A549 (cell line): ENCODE measurements at regions not wholly inside any gene's neighbourhood (a gene's known extent, or its start where the extent isn't known, plus 50 kb on each side); places are given as distances from the start of the nearest gene placed in this dataset.
A peak's percentile ranks its signal among the peaks of the same experiment; 100 is the strongest.

Source experiments
- ATAC-seq, 2 experiments: fragments of 200-7000 bp in 1 of 2; fragments of >200 bp in 1 of 2; cut with Nextera tagmentation in 1 of 2; cut with Tn5 transposase in 1 of 2; 3 replicates each; pipeline versions ENCODE4 v1.8.0 to v1.9.1; 2018 to 2020; ENCODE audit warnings: mild to moderate bottlenecking in 1 of 2, moderate library complexity in 1 of 2
- CTCF ChIA-PET: fragments of 300-600 bp; sonication (Branson Sonifier 250); formaldehyde crosslinking; extraction: SDS; loops from one replicate; lab custom pipeline; 2021; ENCODE audit warnings: antibody characterized with exemption, inconsistent platforms; lab: Yijun Ruan, JAX
- POLR2A ChIA-PET: fragments of 350-600 bp; formaldehyde crosslinking; extraction: SDS; loops from one replicate; lab custom pipeline; 2021; ENCODE audit warnings: antibody characterized with exemption, inconsistent platforms; lab: Yijun Ruan, JAX
- DNase-seq, 2 experiments: peaks; one replicate each; pipeline versions ENCODE4 v3.0.0 to v3.0.0-alpha.2; 2011 to 2016; ENCODE audit warnings: low read depth in 1 of 2, low spot score in 1 of 2
- FAIRE-seq: peaks from 2 replicates; lab custom pipeline; 2011; peaks lifted over from hg19 to GRCh38; lab: Jason Lieb, UNC
- H3K27ac ChIP-seq, 2 experiments: fragments of >200 bp; sonication (Bioruptor Twin); formaldehyde crosslinking; 3 replicates each; pipeline ENCODE4 v1.5.1; 2016 to 2017
- H3K4me1 ChIP-seq: fragments of >200 bp; sonication (Bioruptor Twin); formaldehyde crosslinking; 3 replicates; pipeline ENCODE4 v1.6.1; 2016
- H3K4me2 ChIP-seq: fragments of >200 bp; sonication (Bioruptor Twin); formaldehyde crosslinking; 3 replicates; pipeline ENCODE4 v1.6.1; 2016
- H3K4me3 ChIP-seq: fragments of >200 bp; sonication (Bioruptor Twin); formaldehyde crosslinking; 3 replicates; pipeline ENCODE4 v1.5.1; 2016
- H3K9me3 ChIP-seq: fragments of >200 bp; sonication (Bioruptor Twin); formaldehyde crosslinking; 3 replicates; pipeline ENCODE4 v1.6.1; 2016
- BHLHE40 ChIP-seq: IDR thresholded peaks from 2 replicates; pipeline ENCODE4 v1.6.1; 2012; ENCODE audit warnings: low read depth, low read length, inconsistent platforms
- CBX2 ChIP-seq: fragments of 200-600 bp; sonication (generic); IDR thresholded peaks from 2 replicates; pipeline ENCODE4 v1.6.1; 2016; ENCODE audit warnings: low read depth, mild to moderate bottlenecking, borderline replicate concordance
- CBX8 ChIP-seq: fragments of 200-600 bp; sonication (generic); IDR thresholded peaks from 2 replicates; pipeline ENCODE4 v1.6.1; 2016
- CHD4 ChIP-seq: fragments of 200-600 bp; sonication (generic); IDR thresholded peaks from 2 replicates; pipeline ENCODE4 v1.6.1; 2016; ENCODE audit warnings: antibody characterized with exemption, mild to moderate bottlenecking, borderline replicate concordance
- FOSB ChIP-seq: fragments of 250-450 bp; sonication (Bioruptor Pico); IDR thresholded peaks from 2 replicates; pipeline ENCODE4 v1.5.0; 2020; ENCODE audit warnings: mild to moderate bottlenecking, moderate library complexity
- HDAC2 ChIP-seq: fragments of 200-600 bp; sonication (generic); IDR thresholded peaks from 2 replicates; pipeline ENCODE4 v1.6.1; 2016
- HES2 ChIP-seq: fragments of >200 bp; sonication (Bioruptor Twin); formaldehyde crosslinking; IDR thresholded peaks from 2 replicates; pipeline ENCODE4 v1.6.1; 2016
- JUN ChIP-seq, 2 experiments: fragments of >200 bp; sonication (Bioruptor Twin); formaldehyde crosslinking; IDR thresholded peaks; 2 replicates in 1 of 2; 3 replicates in 1 of 2; pipeline ENCODE4 v1.6.1; 2016 to 2017
- KDM1A ChIP-seq: fragments of 200-600 bp; sonication (generic); IDR thresholded peaks from 2 replicates; pipeline ENCODE4 v1.6.1; 2016; ENCODE audit warnings: low read depth, mild to moderate bottlenecking
- NPAS2 ChIP-seq: fragments of 250-450 bp; sonication (Bioruptor Pico); IDR thresholded peaks from 2 replicates; pipeline ENCODE4 v1.8.0; 2022; ENCODE audit warnings: mild to moderate bottlenecking, moderate library complexity, borderline replicate concordance
- PBX3 ChIP-seq: IDR thresholded peaks from 2 replicates; pipeline ENCODE4 v1.6.1; 2012
- PHF8 ChIP-seq: fragments of 200-600 bp; sonication (generic); IDR thresholded peaks from 2 replicates; pipeline ENCODE4 v1.6.1; 2016; ENCODE audit warnings: low read depth, mild to moderate bottlenecking, antibody characterized with exemption, moderate library complexity, borderline replicate concordance
- RAD21 ChIP-seq, 2 experiments: fragments of >200 bp in 1 of 2; sonication (Bioruptor Twin) in 1 of 2; formaldehyde crosslinking in 1 of 2; IDR thresholded peaks in 1 of 2; conservative IDR thresholded peaks in 1 of 2; 2 replicates in 1 of 2; 3 replicates in 1 of 2; pipeline ENCODE4 v1.6.1; 2012 to 2018; ENCODE audit warnings: inconsistent platforms in 1 of 2
- RCOR1 ChIP-seq: fragments of 150-350 bp; IDR thresholded peaks from 2 replicates; pipeline ENCODE4 v1.6.1; 2014; ENCODE audit warnings: antibody characterized with exemption, low read length, low read depth
- RFX5 ChIP-seq: fragments of 450-650 bp; IDR thresholded peaks from 2 replicates; pipeline ENCODE4 v1.7.1; 2014; ENCODE audit warnings: antibody characterized with exemption, mild to moderate bottlenecking, moderate library complexity
- RNF2 ChIP-seq: fragments of 200-600 bp; sonication (generic); IDR thresholded peaks from 2 replicates; pipeline ENCODE4 v1.6.1; 2016; ENCODE audit warnings: low read depth, mild to moderate bottlenecking, antibody characterized with exemption, moderate library complexity, borderline replicate concordance
- SMC3 ChIP-seq: fragments of >200 bp; sonication (Bioruptor Twin); formaldehyde crosslinking; IDR thresholded peaks from 3 replicates; pipeline ENCODE4 v1.6.1; 2018; ENCODE audit warnings: inconsistent platforms
- SREBF2 ChIP-seq: fragments of 450-650 bp; IDR thresholded peaks from 2 replicates; pipeline ENCODE4 v1.6.1; 2014; ENCODE audit warnings: mild to moderate bottlenecking, moderate library complexity
- ZFP36 ChIP-seq: fragments of 450-650 bp; IDR thresholded peaks from 2 replicates; pipeline ENCODE4 v1.6.1; 2014; ENCODE audit warnings: borderline replicate concordance; ENCODE audit not compliant: partially characterized antibody
- ZSCAN20 ChIP-seq: fragments of 250-450 bp; sonication (Bioruptor Pico); IDR thresholded peaks from 2 replicates; pipeline ENCODE4 v1.8.0; 2022; ENCODE audit warnings: mild to moderate bottlenecking, moderate library complexity
- WGBS: methylation state at CpG from one replicate; pipeline ENCODE4 v1.1.6; 2017; ENCODE audit errors: missing lambda C conversion rate; 5-methylcytosine and 5-hydroxymethylcytosine counted together

GRCh38 chr5:173689737-173690360, 73.4 kb upstream of the BOD1 start:
- 0 out of 3 replicates have a peak, but pooled peaks cover 4% of the 10 kb centered on the region for H3K9me3 ChIP-seq
- peak overlapping the region; percentile 51 for H3K4me3 ChIP-seq
- peak overlapping the region; percentile 92 to 93 for H3K27ac ChIP-seq
- peak overlapping the region; percentile 77 for H3K4me2 ChIP-seq
- TF ChIP-seq JUN (IDR thresholded peaks at IDR 0.05) (0 out of 5 replicates have a peak, but pooled peaks of 1 of the 2 experiments have one; percentile 0), NPAS2 (no peak)
- TF ChIP-seq, all 56 proteins: peak for 1
- 28% methylated on average over 12 of the region's 12 CpGs for WGBS
- DNase-seq, result peak; percentile 48 to 88
- no peak for FAIRE-seq
- ChIA-PET CTCF (interaction anchor here (0.6 to 1.9 kb wide), 10 partner anchors 10 to 283 kb away, joined by 3 to 6 read pairs (median 4); partner anchors contain the start of gene BOD1), POLR2A (interaction anchor here (1.0 to 1.8 kb wide), 5 partner anchors 74 to 274 kb away, joined by 3 to 9 read pairs (median 6); partner anchors contain the start of genes BOD1 and CPEB4)
- peaks cover 24% of the 10 kb centered on the region for H3K4me1 ChIP-seq
- ATAC-seq, result peak; percentile 86 to 87

GRCh38 chr5:173691931-173692330, 75.5 kb upstream of the BOD1 start:
- no peak overlapping the region for H3K4me3 ChIP-seq
- peak; percentile 77 for TF ChIP-seq KDM1A
- no peak for TF ChIP-seq RFX5
- no peak overlapping the region for H3K4me2 ChIP-seq
- H3K4me1 ChIP-seq, result peaks cover 24% of the 10 kb centered on the region
- CTCF ChIA-PET, result interaction anchor here (1.6 kb wide), 1 partner anchor 30 kb away, joined by 4 read pairs; no protein-coding TSS in a partner anchor
- DNase-seq (peak in 1 of 2 experiments; percentile 15), FAIRE-seq (no peak), ATAC-seq (no peak)
- peak overlapping the region in 1 of 2 experiments; percentile 93; a peak in 4 of 6 replicates for H3K27ac ChIP-seq
- H3K9me3 ChIP-seq, result 0 out of 3 replicates have a peak, but pooled peaks cover 4% of the 10 kb centered on the region
- POLR2A ChIA-PET, result no interaction called here

- ATAC-seq, result no peak
- Histone ChIP-seq H3K4me3 (no peak overlapping the region), H3K4me2 (no peak overlapping the region), H3K4me1 (peaks cover 12% of the 10 kb centered on the region), H3K9me3 (0 out of 3 replicates have a peak, but pooled peaks cover 4% of the 10 kb centered on the region), H3K27ac (peak overlapping the region in 1 of 2 experiments; percentile 30; a peak in 1 of 6 replicates)
- ChIA-PET CTCF (interaction anchor here (0.7 to 1.7 kb wide), 5 partner anchors 10 to 279 kb away, joined by 3 to 6 read pairs (median 3); no protein-coding TSS in a partner anchor), POLR2A (no interaction called here)
- DNase-seq, result peak in 1 of 2 experiments; percentile 15
- no peak for TF ChIP-seq JUN (IDR thresholded peaks at IDR 0.05)
- no peak for TF ChIP-seq RNF2
- TF ChIP-seq ZFP36, result no peak
- no peak for TF ChIP-seq SMC3
- no peak for TF ChIP-seq RAD21 (conservative IDR thresholded peaks at IDR 0.05 in 1 of 2, IDR thresholded peaks at IDR 0.05 in 1 of 2)
- no peak for TF ChIP-seq CBX8
- TF ChIP-seq ZSCAN20 (CRISPR knock-in tag), result no peak
- FAIRE-seq, result no peak
- 65% methylated on average over 5 of the region's 5 CpGs for WGBS
These were observed 77.2 kb upstream of the BOD1 start for GRCh38 chr5:173693670-173694069.

- Histone ChIP-seq H3K27ac (no peak overlapping the region), H3K4me3 (no peak overlapping the region), H3K4me1 (no peaks in the 10 kb centered on the region), H3K4me2 (no peak overlapping the region), H3K9me3 (0 out of 3 replicates have a peak, but pooled peaks cover 4% of the 10 kb centered on the region)
- DNase-seq (no peak), FAIRE-seq (peak; percentile 56), ATAC-seq (no peak)
- WGBS, result 94% methylated on average over 3 of the region's 3 CpGs
- ChIA-PET CTCF (no interaction called here), POLR2A (no interaction called here)
- TF ChIP-seq PBX3 (no peak), CBX2 (no peak), HES2 (no peak), PHF8 (no peak), JUN (IDR thresholded peaks at IDR 0.05) (no peak), RAD21 (conservative IDR thresholded peaks at IDR 0.05 in 1 of 2, IDR thresholded peaks at IDR 0.05 in 1 of 2) (no peak), BHLHE40 (no peak), CHD4 (no peak), RNF2 (no peak), FOSB (CRISPR knock-in tag) (no peak), HDAC2 (no peak), RCOR1 (no peak), SREBF2 (no peak)
These were observed 79.8 kb upstream of the BOD1 start for GRCh38 chr5:173696216-173696615.
